Stomach (tissue), 4 donors: ENCODE measurements at regions not wholly inside any gene's neighbourhood (a gene's known extent, or its start where the extent isn't known, plus 50 kb on each side); places are given as distances from the start of the nearest gene placed in this dataset.

Source experiments
- CTCF ChIP-seq, 7 experiments: fragments of 450-650 bp in 4 of 7; fragments of 200-600 bp in 3 of 7; sonication (generic) in 3 of 7; IDR thresholded peaks; one replicate each; pipeline ENCODE4 v1.5.1; 2016 to 2019; ENCODE audit warnings: antibody characterized with exemption in 7 of 7, control low read depth in 2 of 7, mild to moderate bottlenecking in 1 of 7
- POLR2AphosphoS5 ChIP-seq, 3 donors: sonication (generic); formaldehyde crosslinking; IDR thresholded peaks; one replicate each; pipeline ENCODE4 v1.6.1; 2016; ENCODE audit warnings: antibody characterized with exemption in 3 of 3

- TF ChIP-seq POLR2AphosphoS5 (IDR thresholded peaks at IDR 0.05), result no peak
- TF ChIP-seq CTCF (IDR thresholded peaks at IDR 0.05), result no peak
These were observed 1213.1 kb downstream of the DNAJB9 start for GRCh38 chr7:109782806-109783205.
